Breast epithelium (tissue), 3 donors: ENCODE measurements at regions not wholly inside any gene's neighbourhood (a gene's known extent, or its start where the extent isn't known, plus 50 kb on each side); places are given as distances from the start of the nearest gene placed in this dataset.

Experiments
- CTCF ChIP-seq, 3 donors: fragments of 450-650 bp; IDR thresholded peaks; one replicate each; pipeline ENCODE4 v1.5.1; 2016 to 2017; ENCODE audit warnings: antibody characterized with exemption in 3 of 3, mild to moderate bottlenecking in 3 of 3, moderate library complexity in 3 of 3
- POLR2AphosphoS5 ChIP-seq, 3 donors: sonication (generic); formaldehyde crosslinking; IDR thresholded peaks; one replicate each; pipeline ENCODE4 v1.6.1; 2017; ENCODE audit warnings: antibody characterized with exemption in 3 of 3

GRCh38 chr4:96784336-96784735 lies 944.4 kb downstream of the PDHA2 start:
- TF ChIP-seq CTCF (IDR thresholded peaks at IDR 0.05) (no peak), POLR2AphosphoS5 (IDR thresholded peaks at IDR 0.05) (no peak)
